GM23338 (cell line): ENCODE measurements at regions not wholly inside any gene's neighbourhood (a gene's known extent, or its start where the extent isn't known, plus 50 kb on each side); places are given as distances from the start of the nearest gene placed in this dataset.

Experiments
- ATAC-seq: fragments of 200-7000 bp; cut with Tn5 transposase; 3 replicates; pipeline ENCODE4 v1.9.1; 2020
- DNase-seq: peaks from one replicate; pipeline ENCODE4 v3.0.0-alpha.2; 2015; ENCODE audit warnings: low spot score
- H2AFZ ChIP-seq: fragments of 200-600 bp; sonication (generic); 2 replicates; pipeline ENCODE4 v1.8.0; 2016; ENCODE audit warnings: antibody characterized with exemption, mild to moderate bottlenecking, moderate library complexity
- H3F3A ChIP-seq: fragments of 200-600 bp; sonication (generic); replicated peaks from 2 replicates; pipeline ENCODE4 v1.8.0; 2017; ENCODE audit warnings: antibody characterized with exemption, mixed run types, low read depth
- H3K27ac ChIP-seq: fragments of 200-600 bp; sonication (generic); 2 replicates; pipeline ENCODE4 v1.6.1; 2016; ENCODE audit warnings: low read depth
- H3K27me3 ChIP-seq: fragments of 200-600 bp; sonication (generic); 2 replicates; pipeline ENCODE4 v1.8.0; 2016; ENCODE audit warnings: mild to moderate bottlenecking, mixed run types, moderate library complexity; ENCODE audit not compliant: insufficient read depth
- H3K36me3 ChIP-seq: fragments of 200-600 bp; sonication (generic); 2 replicates; pipeline ENCODE4 v1.8.0; 2016; ENCODE audit warnings: mild to moderate bottlenecking; ENCODE audit not compliant: insufficient read depth
- H3K4me1 ChIP-seq: fragments of 200-600 bp; sonication (generic); 2 replicates; pipeline ENCODE4 v1.8.0; 2016; ENCODE audit warnings: mild to moderate bottlenecking, moderate library complexity; ENCODE audit not compliant: insufficient read depth
- H3K4me2 ChIP-seq: fragments of 200-600 bp; sonication (generic); 2 replicates; pipeline ENCODE4 v1.7.1; 2017; ENCODE audit warnings: mixed run types
- H3K4me3 ChIP-seq: fragments of 200-600 bp; sonication (generic); 2 replicates; pipeline ENCODE4 v1.6.1; 2016; ENCODE audit warnings: mixed run types
- H3K79me2 ChIP-seq: fragments of 200-600 bp; sonication (generic); replicated peaks from 2 replicates; pipeline ENCODE4 v1.8.0; 2017; ENCODE audit warnings: mild to moderate bottlenecking; ENCODE audit not compliant: insufficient read depth
- H3K9me2 ChIP-seq: fragments of 200-600 bp; sonication (generic); 2 replicates; pipeline ENCODE4 v1.8.0; 2017; ENCODE audit not compliant: insufficient read depth
- H4K20me1 ChIP-seq: fragments of 200-600 bp; sonication (generic); replicated peaks from 2 replicates; pipeline ENCODE4 v1.8.0; 2017; ENCODE audit warnings: mild to moderate bottlenecking; ENCODE audit not compliant: insufficient read depth
- H3K27ac Mint-ChIP-seq: 2 replicates; pipeline ENCODE4 v1.8.0; 2020; ENCODE audit warnings: inconsistent platforms, mild to moderate bottlenecking, moderate library complexity, mixed read lengths
- H3K27me3 Mint-ChIP-seq: 3 replicates; pipeline ENCODE4 v1.8.0; 2022; ENCODE audit warnings: low read depth, mild to moderate bottlenecking, moderate library complexity, mixed read lengths, inconsistent platforms; ENCODE audit not compliant: insufficient read depth, poor library complexity
- H3K36me3 Mint-ChIP-seq: 3 replicates; pipeline ENCODE4 v1.8.0; 2021; ENCODE audit warnings: low read depth, mild to moderate bottlenecking, inconsistent platforms, moderate library complexity, mixed read lengths
- H3K4me1 Mint-ChIP-seq: 3 replicates; pipeline ENCODE4 v1.8.0; 2020; ENCODE audit warnings: mild to moderate bottlenecking, inconsistent platforms, mixed read lengths
- H3K4me3 Mint-ChIP-seq: 3 replicates; pipeline ENCODE4 v1.8.0; 2021; ENCODE audit warnings: moderate library complexity, mild to moderate bottlenecking, inconsistent platforms, mixed read lengths
- H3K9me3 Mint-ChIP-seq: 3 replicates; pipeline ENCODE4 v1.8.0; 2020; ENCODE audit warnings: moderate library complexity, mild to moderate bottlenecking, inconsistent platforms, mixed read lengths
- CREB1 ChIP-seq: fragments of 250-450 bp; sonication (Bioruptor Pico); IDR thresholded peaks from 2 replicates; pipeline ENCODE4 v1.5.0; 2020; ENCODE audit warnings: low read depth, mild to moderate bottlenecking, moderate library complexity
- ETS1 ChIP-seq: IDR thresholded peaks from 2 replicates; pipeline ENCODE4 v1.6.1; 2016; ENCODE audit warnings: antibody characterized with exemption
- EZH2 ChIP-seq: fragments of 200-600 bp; sonication (generic); IDR thresholded peaks from one replicate; pipeline ENCODE4 v1.8.0; 2017; ENCODE audit warnings: antibody characterized with exemption, mild to moderate bottlenecking, low read depth; ENCODE audit not compliant: unreplicated experiment
- EZH2phosphoT487 ChIP-seq: fragments of 200-600 bp; sonication (generic); IDR thresholded peaks from one replicate; pipeline ENCODE4 v1.8.1; 2018; ENCODE audit warnings: antibody characterized with exemption; ENCODE audit not compliant: unreplicated experiment
- JUNB ChIP-seq: IDR thresholded peaks from one replicate; pipeline ENCODE4 v1.6.1; 2016; ENCODE audit warnings: antibody characterized with exemption; ENCODE audit not compliant: unreplicated experiment
- NANOG ChIP-seq: IDR thresholded peaks from 2 replicates; pipeline ENCODE4 v1.6.1; 2016; ENCODE audit warnings: antibody characterized with exemption, borderline replicate concordance
- POLR2AphosphoS5 ChIP-seq: IDR thresholded peaks from 2 replicates; pipeline ENCODE4 v1.6.1; 2016; ENCODE audit warnings: antibody characterized with exemption, low read depth
- STAT1 ChIP-seq: IDR thresholded peaks from one replicate; pipeline ENCODE4 v1.6.1; 2016; ENCODE audit warnings: antibody characterized with exemption; ENCODE audit not compliant: unreplicated experiment
- ZNF114 ChIP-seq: fragments of 250-450 bp; sonication (Bioruptor Pico); IDR thresholded peaks from 2 replicates; pipeline ENCODE4 v1.5.0; 2020; ENCODE audit warnings: mild to moderate bottlenecking, moderate library complexity
- ZNF331 ChIP-seq: fragments of 250-450 bp; sonication (Bioruptor Pico); IDR thresholded peaks from 2 replicates; pipeline ENCODE4 v1.5.0; 2020; ENCODE audit warnings: low read depth, mild to moderate bottlenecking, moderate library complexity
- ZNF462 ChIP-seq: fragments of 250-450 bp; sonication (Bioruptor Pico); IDR thresholded peaks from 2 replicates; pipeline ENCODE4 v1.5.0; 2020; ENCODE audit warnings: mild to moderate bottlenecking, moderate library complexity
- TF ChIP-seq, protein P1 (sequence below), 2 experiments: fragments of 200-600 bp in 1 of 2; sonication (generic) in 1 of 2; conservative IDR thresholded peaks; 2 replicates each; pipeline versions ENCODE4 v1.5.1 to v1.6.1; 2016 to 2017; ENCODE audit warnings: antibody characterized with exemption in 2 of 2, low read depth in 2 of 2, mild to moderate bottlenecking in 2 of 2, moderate library complexity in 1 of 2
- TF ChIP-seq, protein P2 (sequence below): IDR thresholded peaks from one replicate; pipeline ENCODE4 v1.6.1; 2018; ENCODE audit warnings: antibody characterized with exemption; ENCODE audit not compliant: unreplicated experiment

GRCh38 chr22:27583856-27584255, 217.7 kb downstream of the MN1 start:
- no peak overlapping the region for H2AFZ ChIP-seq
- H3F3A ChIP-seq: no peaks in the 10 kb centered on the region
- no peaks in the 10 kb centered on the region for H3K4me1 Mint-ChIP-seq
- ATAC-seq: no peak
- H3K27me3 Mint-ChIP-seq: peaks cover 11% of the 10 kb centered on the region
- H3K4me2 ChIP-seq: no peak overlapping the region
- TF ChIP-seq, protein P1, sequence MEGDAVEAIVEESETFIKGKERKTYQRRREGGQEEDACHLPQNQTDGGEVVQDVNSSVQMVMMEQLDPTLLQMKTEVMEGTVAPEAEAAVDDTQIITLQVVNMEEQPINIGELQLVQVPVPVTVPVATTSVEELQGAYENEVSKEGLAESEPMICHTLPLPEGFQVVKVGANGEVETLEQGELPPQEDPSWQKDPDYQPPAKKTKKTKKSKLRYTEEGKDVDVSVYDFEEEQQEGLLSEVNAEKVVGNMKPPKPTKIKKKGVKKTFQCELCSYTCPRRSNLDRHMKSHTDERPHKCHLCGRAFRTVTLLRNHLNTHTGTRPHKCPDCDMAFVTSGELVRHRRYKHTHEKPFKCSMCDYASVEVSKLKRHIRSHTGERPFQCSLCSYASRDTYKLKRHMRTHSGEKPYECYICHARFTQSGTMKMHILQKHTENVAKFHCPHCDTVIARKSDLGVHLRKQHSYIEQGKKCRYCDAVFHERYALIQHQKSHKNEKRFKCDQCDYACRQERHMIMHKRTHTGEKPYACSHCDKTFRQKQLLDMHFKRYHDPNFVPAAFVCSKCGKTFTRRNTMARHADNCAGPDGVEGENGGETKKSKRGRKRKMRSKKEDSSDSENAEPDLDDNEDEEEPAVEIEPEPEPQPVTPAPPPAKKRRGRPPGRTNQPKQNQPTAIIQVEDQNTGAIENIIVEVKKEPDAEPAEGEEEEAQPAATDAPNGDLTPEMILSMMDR (conservative IDR thresholded peaks at IDR 0.05; ENCODE audit: low read depth in 2 of 2): no peak
- TF ChIP-seq EZH2 (no peak), EZH2phosphoT487 (no peak), ZNF462 (no peak), ZNF114 (CRISPR knock-in tag) (no peak), STAT1 (no peak), ETS1 (no peak), ZNF331 (CRISPR knock-in tag) (no peak), NANOG (no peak), POLR2AphosphoS5 (no peak), CREB1 (CRISPR knock-in tag) (no peak), JUNB (no peak)
- TF ChIP-seq, protein P2, sequence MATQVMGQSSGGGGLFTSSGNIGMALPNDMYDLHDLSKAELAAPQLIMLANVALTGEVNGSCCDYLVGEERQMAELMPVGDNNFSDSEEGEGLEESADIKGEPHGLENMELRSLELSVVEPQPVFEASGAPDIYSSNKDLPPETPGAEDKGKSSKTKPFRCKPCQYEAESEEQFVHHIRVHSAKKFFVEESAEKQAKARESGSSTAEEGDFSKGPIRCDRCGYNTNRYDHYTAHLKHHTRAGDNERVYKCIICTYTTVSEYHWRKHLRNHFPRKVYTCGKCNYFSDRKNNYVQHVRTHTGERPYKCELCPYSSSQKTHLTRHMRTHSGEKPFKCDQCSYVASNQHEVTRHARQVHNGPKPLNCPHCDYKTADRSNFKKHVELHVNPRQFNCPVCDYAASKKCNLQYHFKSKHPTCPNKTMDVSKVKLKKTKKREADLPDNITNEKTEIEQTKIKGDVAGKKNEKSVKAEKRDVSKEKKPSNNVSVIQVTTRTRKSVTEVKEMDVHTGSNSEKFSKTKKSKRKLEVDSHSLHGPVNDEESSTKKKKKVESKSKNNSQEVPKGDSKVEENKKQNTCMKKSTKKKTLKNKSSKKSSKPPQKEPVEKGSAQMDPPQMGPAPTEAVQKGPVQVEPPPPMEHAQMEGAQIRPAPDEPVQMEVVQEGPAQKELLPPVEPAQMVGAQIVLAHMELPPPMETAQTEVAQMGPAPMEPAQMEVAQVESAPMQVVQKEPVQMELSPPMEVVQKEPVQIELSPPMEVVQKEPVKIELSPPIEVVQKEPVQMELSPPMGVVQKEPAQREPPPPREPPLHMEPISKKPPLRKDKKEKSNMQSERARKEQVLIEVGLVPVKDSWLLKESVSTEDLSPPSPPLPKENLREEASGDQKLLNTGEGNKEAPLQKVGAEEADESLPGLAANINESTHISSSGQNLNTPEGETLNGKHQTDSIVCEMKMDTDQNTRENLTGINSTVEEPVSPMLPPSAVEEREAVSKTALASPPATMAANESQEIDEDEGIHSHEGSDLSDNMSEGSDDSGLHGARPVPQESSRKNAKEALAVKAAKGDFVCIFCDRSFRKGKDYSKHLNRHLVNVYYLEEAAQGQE: no peak
- H3K27ac ChIP-seq: no peak overlapping the region
- H3K9me2 ChIP-seq: 0 out of 2 replicates have a peak, but pooled peaks cover under 1% of the 10 kb centered on the region
- H3K36me3 Mint-ChIP-seq: no peaks in the 10 kb centered on the region
- no peak overlapping the region for H3K27ac Mint-ChIP-seq
- H4K20me1 ChIP-seq: no peaks in the 10 kb centered on the region
- no peak overlapping the region for H3K4me3 Mint-ChIP-seq
- H3K79me2 ChIP-seq: no peaks in the 10 kb centered on the region
- H3K4me1 ChIP-seq: no peaks in the 10 kb centered on the region
- no peaks in the 10 kb centered on the region; the same call in 2 of the 3 replicates for H3K9me3 Mint-ChIP-seq
- H3K27me3 ChIP-seq: no peaks in the 10 kb centered on the region
- no peak for DNase-seq
- H3K36me3 ChIP-seq: no peaks in the 10 kb centered on the region
- H3K4me3 ChIP-seq: no peak overlapping the region
